Astrocyte of the spinal cord (primary cell): ENCODE measurements at regions not wholly inside any gene's neighbourhood (a gene's known extent, or its start where the extent isn't known, plus 50 kb on each side); places are given as distances from the start of the nearest gene placed in this dataset.

Experiments used
- DNase-seq: peaks from one replicate; pipeline ENCODE4 v3.0.0; 2011; ENCODE audit warnings: low read depth, low spot score
- H3K4me3 ChIP-seq: 2 replicates; pipeline ENCODE4 v1.5.1; 2011; ENCODE audit warnings: low read depth, mild to moderate bottlenecking, low read length, moderate library complexity
- in situ Hi-C: cut with HindIII; loops from 2 replicates; pipeline ENCODE4 v1.10.0; 2017; ENCODE audit warnings: low sequenced_read_pairs
- TF ChIP-seq, protein P1 (sequence below): IDR thresholded peaks from 2 replicates; pipeline ENCODE4 v1.5.1; 2012; ENCODE audit warnings: low read depth, mild to moderate bottlenecking, low read length, inconsistent platforms

- DNase-seq: no peak
- no peak overlapping the region for H3K4me3 ChIP-seq
- TF ChIP-seq, protein P1, sequence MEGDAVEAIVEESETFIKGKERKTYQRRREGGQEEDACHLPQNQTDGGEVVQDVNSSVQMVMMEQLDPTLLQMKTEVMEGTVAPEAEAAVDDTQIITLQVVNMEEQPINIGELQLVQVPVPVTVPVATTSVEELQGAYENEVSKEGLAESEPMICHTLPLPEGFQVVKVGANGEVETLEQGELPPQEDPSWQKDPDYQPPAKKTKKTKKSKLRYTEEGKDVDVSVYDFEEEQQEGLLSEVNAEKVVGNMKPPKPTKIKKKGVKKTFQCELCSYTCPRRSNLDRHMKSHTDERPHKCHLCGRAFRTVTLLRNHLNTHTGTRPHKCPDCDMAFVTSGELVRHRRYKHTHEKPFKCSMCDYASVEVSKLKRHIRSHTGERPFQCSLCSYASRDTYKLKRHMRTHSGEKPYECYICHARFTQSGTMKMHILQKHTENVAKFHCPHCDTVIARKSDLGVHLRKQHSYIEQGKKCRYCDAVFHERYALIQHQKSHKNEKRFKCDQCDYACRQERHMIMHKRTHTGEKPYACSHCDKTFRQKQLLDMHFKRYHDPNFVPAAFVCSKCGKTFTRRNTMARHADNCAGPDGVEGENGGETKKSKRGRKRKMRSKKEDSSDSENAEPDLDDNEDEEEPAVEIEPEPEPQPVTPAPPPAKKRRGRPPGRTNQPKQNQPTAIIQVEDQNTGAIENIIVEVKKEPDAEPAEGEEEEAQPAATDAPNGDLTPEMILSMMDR: no peak
- in situ Hi-C loops: no loop called here
These were observed 150.3 kb downstream of the PIK3R1 start for GRCh38 chr5:68365889-68366288.

DNA sequence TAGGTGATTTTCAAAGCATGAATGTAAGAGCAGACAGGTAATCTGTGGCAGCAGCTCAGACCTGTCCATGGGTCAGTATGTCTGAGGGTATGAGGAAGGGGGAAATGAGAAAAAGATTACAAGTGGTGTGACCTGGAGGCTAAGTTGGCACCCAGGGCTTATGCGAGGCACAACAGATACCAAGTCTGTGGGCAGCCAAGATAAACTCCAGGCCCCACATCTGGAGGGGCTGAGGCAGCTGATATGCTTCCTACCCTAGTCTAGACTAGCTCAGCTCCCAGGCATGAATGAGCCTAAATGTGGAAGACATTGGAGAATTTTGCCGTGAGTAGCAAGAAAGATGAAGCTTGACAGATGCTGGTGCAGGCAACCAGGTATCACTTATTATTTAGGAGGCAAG lies 151.7 kb downstream of the PIK3R1 start:
- no peak for DNase-seq
- H3K4me3 ChIP-seq: no peak overlapping the region
- TF ChIP-seq, protein P1: no peak
- in situ Hi-C loops: no loop called here

- in situ Hi-C loops: no loop called here
- TF ChIP-seq, protein P1: no peak
- no peak for DNase-seq
These were observed 152.2 kb downstream of the PIK3R1 start for GRCh38 chr5:68367717-68368116.

GRCh38 chr5:68368311-68369022 lies 152.9 kb downstream of the PIK3R1 start:
- no peak for DNase-seq
- H3K4me3 ChIP-seq: no peak overlapping the region
- TF ChIP-seq, protein P1: no peak
- in situ Hi-C loops: no loop called here

More at GRCh38 chr5:68367717-68368116, 152.2 kb downstream of the PIK3R1 start:
- no peak overlapping the region for H3K4me3 ChIP-seq

DNA sequence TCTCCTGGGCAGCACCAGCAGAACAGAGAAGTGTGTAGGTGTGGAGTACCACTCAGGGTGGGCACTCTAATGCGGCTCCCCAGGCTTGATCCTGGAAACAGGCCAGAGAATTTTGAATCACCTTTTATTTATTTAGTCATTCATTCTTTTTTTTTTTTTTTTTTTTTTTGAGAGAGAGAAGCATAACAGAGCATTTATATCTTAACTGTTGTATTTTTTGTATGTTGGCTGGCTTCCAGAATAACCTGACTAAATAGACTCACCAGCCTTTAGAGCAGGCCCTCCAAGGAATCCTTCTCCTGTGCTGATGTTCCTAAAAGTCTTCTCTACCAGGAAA lies 153.4 kb downstream of the PIK3R1 start:
- no peak overlapping the region for H3K4me3 ChIP-seq
- in situ Hi-C loops: no loop called here
- peak; percentile 7 for DNase-seq
- TF ChIP-seq, protein P1: no peak

DNA sequence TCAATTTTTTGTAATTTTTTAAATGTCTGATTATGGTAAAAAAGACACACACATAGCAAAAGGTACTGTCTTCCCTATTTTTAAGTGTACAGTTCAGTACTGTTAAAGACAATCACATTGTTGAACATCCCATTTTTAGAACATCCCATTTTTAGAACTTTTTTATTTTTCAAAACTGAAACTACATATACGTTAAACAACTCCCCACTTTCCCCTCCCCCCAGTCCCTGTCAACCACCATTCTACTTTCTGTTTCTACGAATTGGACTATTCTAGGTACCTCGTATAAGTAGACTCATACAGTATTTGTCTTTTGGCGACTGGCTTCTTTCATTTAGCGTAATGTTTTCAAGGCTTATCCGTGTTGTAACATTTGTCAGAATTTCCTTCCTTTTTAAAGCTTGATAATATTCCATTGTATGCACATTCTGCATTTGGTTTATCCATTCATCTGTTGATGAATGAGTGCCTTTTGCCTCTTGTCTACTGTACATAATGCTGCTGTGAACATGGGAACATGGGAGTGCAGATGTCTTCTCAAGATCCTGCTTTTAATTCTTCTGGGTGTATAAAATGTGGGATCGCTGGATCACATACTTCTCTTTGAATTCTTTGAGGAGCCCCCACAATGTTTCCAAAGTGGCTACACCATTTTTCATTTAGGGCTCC lies 154.0 kb downstream of the PIK3R1 start:
- no peak overlapping the region for H3K4me3 ChIP-seq
- TF ChIP-seq, protein P1: no peak
- DNase-seq: no peak
- in situ Hi-C loops: no loop called here
